22Rv1 (cell line): ENCODE measurements at regions not wholly inside any gene's neighbourhood (a gene's known extent, or its start where the extent isn't known, plus 50 kb on each side); places are given as distances from the start of the nearest gene placed in this dataset.

ENCODE experiments used
- ZFX ChIP-seq: fragments of 450-650 bp; IDR thresholded peaks from 2 replicates; pipeline ENCODE4 v1.6.1; 2017; ENCODE audit warnings: antibody characterized with exemption, borderline replicate concordance
- TF ChIP-seq, protein P1 (sequence below): fragments of 450-650 bp; IDR thresholded peaks from 2 replicates; pipeline ENCODE4 v1.5.1; 2017; ENCODE audit warnings: mild to moderate bottlenecking

DNA sequence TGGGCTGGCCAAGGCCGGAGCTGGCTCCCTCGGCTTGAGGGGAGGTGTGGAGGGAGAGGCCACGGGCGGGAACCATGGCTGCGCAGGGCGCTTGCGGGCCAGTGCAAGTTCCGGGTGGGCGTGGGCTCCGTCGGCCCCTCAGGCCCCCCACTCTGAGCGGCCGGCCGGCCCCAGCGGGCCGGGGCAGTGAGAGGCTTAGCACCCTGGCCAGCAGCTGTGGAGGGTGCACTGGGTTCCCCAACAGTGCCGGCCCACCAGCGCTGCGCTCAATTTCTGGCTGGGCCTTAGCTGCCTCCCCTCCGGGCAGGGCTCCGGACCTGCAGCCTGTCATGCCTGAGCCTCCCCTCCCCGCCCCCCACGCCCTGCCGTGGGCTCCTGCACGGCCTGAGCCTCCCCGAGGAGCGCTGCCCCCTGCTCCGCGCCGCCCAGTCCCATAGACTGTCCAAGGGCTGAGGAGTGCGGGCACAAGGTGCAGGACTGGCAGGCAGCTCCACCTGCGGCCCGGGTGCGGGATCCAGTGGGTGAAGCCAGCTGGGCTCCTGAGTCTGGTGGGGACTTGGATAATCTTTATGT is 184.2 kb downstream of the ATPSCKMT start:
- TF ChIP-seq, protein P1, sequence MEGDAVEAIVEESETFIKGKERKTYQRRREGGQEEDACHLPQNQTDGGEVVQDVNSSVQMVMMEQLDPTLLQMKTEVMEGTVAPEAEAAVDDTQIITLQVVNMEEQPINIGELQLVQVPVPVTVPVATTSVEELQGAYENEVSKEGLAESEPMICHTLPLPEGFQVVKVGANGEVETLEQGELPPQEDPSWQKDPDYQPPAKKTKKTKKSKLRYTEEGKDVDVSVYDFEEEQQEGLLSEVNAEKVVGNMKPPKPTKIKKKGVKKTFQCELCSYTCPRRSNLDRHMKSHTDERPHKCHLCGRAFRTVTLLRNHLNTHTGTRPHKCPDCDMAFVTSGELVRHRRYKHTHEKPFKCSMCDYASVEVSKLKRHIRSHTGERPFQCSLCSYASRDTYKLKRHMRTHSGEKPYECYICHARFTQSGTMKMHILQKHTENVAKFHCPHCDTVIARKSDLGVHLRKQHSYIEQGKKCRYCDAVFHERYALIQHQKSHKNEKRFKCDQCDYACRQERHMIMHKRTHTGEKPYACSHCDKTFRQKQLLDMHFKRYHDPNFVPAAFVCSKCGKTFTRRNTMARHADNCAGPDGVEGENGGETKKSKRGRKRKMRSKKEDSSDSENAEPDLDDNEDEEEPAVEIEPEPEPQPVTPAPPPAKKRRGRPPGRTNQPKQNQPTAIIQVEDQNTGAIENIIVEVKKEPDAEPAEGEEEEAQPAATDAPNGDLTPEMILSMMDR, result no peak
- no peak for TF ChIP-seq ZFX
